Breast epithelium (tissue), 3 donors: ENCODE measurements at regions not wholly inside any gene's neighbourhood (a gene's known extent, or its start where the extent isn't known, plus 50 kb on each side); places are given as distances from the start of the nearest gene placed in this dataset.

Experiments used
- POLR2A ChIP-seq: fragments of 450-650 bp; IDR thresholded peaks from one replicate; pipeline ENCODE4 v1.6.1; 2016; ENCODE audit warnings: antibody characterized with exemption, mild to moderate bottlenecking, moderate library complexity
- POLR2AphosphoS5 ChIP-seq, 3 donors: sonication (generic); formaldehyde crosslinking; IDR thresholded peaks; one replicate each; pipeline ENCODE4 v1.6.1; 2017; ENCODE audit warnings: antibody characterized with exemption in 3 of 3
- TF ChIP-seq, protein P1 (sequence below), 3 donors: fragments of 450-650 bp; IDR thresholded peaks; one replicate each; pipeline ENCODE4 v1.5.1; 2016 to 2017; ENCODE audit warnings: antibody characterized with exemption in 3 of 3, mild to moderate bottlenecking in 3 of 3, moderate library complexity in 3 of 3

DNA sequence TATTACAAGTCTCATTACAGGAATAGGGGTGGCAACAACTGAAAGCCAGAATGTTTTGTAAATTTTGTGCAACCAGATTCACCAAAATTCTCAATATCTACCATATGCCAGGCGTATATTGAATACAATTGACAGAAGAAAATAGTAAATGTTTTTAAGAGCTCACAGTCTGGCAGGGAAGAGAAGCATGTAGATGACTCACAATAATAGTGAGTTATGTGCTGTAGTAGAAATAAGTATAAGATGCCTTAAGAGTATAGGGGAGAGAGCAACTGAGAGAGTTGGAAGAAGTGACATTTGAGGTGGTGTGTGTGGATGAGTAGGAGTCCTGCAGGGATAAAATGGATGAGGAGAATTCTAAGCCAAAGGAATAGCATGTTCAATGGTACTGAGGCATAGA is 170.5 kb upstream of the FGGY start:
- TF ChIP-seq, protein P1, sequence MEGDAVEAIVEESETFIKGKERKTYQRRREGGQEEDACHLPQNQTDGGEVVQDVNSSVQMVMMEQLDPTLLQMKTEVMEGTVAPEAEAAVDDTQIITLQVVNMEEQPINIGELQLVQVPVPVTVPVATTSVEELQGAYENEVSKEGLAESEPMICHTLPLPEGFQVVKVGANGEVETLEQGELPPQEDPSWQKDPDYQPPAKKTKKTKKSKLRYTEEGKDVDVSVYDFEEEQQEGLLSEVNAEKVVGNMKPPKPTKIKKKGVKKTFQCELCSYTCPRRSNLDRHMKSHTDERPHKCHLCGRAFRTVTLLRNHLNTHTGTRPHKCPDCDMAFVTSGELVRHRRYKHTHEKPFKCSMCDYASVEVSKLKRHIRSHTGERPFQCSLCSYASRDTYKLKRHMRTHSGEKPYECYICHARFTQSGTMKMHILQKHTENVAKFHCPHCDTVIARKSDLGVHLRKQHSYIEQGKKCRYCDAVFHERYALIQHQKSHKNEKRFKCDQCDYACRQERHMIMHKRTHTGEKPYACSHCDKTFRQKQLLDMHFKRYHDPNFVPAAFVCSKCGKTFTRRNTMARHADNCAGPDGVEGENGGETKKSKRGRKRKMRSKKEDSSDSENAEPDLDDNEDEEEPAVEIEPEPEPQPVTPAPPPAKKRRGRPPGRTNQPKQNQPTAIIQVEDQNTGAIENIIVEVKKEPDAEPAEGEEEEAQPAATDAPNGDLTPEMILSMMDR (IDR thresholded peaks at IDR 0.05) = no peak
- no peak for TF ChIP-seq POLR2A
- TF ChIP-seq POLR2AphosphoS5 (IDR thresholded peaks at IDR 0.05) = no peak
